ENCODE measurements at regions not wholly inside any gene's neighbourhood (a gene's known extent, or its start where the extent isn't known, plus 50 kb on each side); places are given as distances from the start of the nearest gene placed in this dataset.

DNA sequence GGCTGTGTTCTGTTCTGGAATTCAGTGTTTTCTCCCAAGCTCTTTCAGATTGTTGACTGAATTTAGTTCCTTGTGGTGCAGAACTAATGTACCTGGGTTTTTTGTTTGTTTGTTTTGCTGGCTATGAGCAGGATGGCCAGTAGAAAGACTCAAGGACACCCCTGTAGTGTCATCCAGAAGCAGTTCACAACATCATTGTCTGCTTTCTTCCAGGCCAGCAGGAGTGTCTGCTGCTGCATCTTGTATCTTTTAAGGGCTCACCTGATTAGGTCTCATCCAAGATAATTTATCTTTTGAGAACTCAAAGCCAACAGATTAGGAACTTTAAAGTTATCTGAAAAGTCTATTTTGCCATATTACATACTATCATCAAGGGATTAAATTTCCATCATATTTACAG lies 318.5 kb upstream of the MC4R start:
- DNase-seq (ENCODE audit: low read depth): no peak
- Histone ChIP-seq H3K27me3 (replicated peaks; ENCODE audit: control insufficient read depth, insufficient read depth, low read length) (no peaks in the 10 kb centered on the region), H3K4me3 (ENCODE audit: low read length) (no peak overlapping the region), H3K9ac (ENCODE audit: low read length) (no peak overlapping the region), H3K9me3 (ENCODE audit: control insufficient read depth, low read length) (no peaks in the 10 kb centered on the region), H3K4me1 (ENCODE audit: control insufficient read depth, insufficient read depth, low read length) (no peaks in the 10 kb centered on the region), H3K36me3 (ENCODE audit: control insufficient read depth, insufficient read depth, low read length, severe bottlenecking) (no peaks in the 10 kb centered on the region)

DNA sequence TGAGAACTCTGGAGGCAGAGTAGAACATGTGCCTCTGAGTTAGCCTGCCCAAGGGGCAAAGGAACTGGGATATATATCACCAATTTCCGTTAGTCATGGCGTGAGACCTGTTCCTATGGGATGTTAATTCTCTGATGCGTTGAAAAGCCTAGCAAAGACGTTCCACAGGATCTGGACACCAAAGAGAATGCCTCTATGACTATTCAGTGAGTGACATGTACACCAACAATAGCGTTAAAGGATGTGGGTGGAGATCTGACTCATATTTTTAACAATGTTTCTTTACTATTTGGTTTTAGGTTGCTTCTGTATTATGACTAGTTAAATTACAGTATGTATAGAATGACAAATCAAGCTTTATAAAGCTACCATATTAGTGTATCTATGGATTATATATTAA lies 320.9 kb upstream of the MC4R start:
- Histone ChIP-seq H3K4me1 (ENCODE audit: control insufficient read depth, insufficient read depth, low read length) (no peaks in the 10 kb centered on the region), H3K9ac (ENCODE audit: low read length) (no peak overlapping the region), H3K9me3 (ENCODE audit: control insufficient read depth, low read length) (no peaks in the 10 kb centered on the region), H3K27me3 (replicated peaks; ENCODE audit: control insufficient read depth, insufficient read depth, low read length) (no peaks in the 10 kb centered on the region), H3K36me3 (ENCODE audit: control insufficient read depth, insufficient read depth, low read length, severe bottlenecking) (no peaks in the 10 kb centered on the region), H3K4me3 (ENCODE audit: low read length) (no peak overlapping the region)
- no peak for DNase-seq (ENCODE audit: low read depth)

DNA sequence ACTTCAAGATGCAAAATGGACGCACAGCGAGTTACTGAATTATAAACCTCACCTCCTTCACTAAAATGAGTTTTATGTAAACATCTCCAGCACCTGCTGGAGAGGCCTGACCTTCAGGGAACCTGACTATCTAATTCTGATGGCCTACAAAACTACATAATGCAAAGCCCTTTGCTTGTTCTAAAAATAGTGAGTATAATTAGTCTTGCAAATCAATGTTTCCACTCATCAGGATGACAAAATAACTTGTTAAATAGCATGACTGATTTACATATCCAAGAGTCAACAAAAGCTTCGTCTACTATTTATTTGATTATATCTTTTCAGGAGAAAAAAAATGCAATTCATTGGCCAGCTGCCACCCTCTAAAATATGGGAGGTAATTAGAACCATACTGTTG lies 326.3 kb upstream of the MC4R start:
- Histone ChIP-seq H3K9ac (ENCODE audit: low read length) (no peak overlapping the region), H3K9me3 (ENCODE audit: control insufficient read depth, low read length) (no peaks in the 10 kb centered on the region), H3K4me1 (ENCODE audit: control insufficient read depth, insufficient read depth, low read length) (no peaks in the 10 kb centered on the region), H3K4me3 (ENCODE audit: low read length) (no peak overlapping the region), H3K27me3 (replicated peaks; ENCODE audit: control insufficient read depth, insufficient read depth, low read length) (no peaks in the 10 kb centered on the region), H3K36me3 (ENCODE audit: control insufficient read depth, insufficient read depth, low read length, severe bottlenecking) (no peaks in the 10 kb centered on the region)
- peak; percentile 5 for DNase-seq (ENCODE audit: low read depth)

DNA sequence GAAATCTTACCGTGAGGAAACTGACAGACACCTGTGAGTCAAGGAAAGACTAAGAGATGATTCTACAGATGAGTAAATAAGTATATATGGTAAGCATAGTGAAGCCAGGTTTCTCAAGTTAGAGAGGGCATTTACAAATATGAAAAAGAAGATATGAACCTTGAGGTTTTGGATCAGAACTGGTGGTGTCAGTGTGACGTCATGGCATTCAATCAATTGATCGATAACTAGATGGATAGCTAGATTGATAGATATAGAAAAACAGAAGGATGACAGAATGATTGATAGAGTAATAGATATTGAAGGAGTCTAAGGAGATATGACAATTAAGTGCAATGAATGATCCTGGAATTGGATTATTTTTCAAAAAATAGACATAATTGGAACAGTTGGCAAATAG lies 350.2 kb upstream of the MC4R start:
- no peaks in the 10 kb centered on the region for H3K27me3 ChIP-seq (replicated peaks; ENCODE audit: control insufficient read depth, insufficient read depth, low read length)
- H3K4me1 ChIP-seq (ENCODE audit: control insufficient read depth, insufficient read depth, low read length): no peaks in the 10 kb centered on the region
- no peak overlapping the region for H3K4me3 ChIP-seq (ENCODE audit: low read length)
- no peak for DNase-seq (ENCODE audit: low read depth)
- peaks cover 5% of the 10 kb centered on the region for H3K9me3 ChIP-seq (ENCODE audit: control insufficient read depth, low read length)
- no peaks in the 10 kb centered on the region for H3K36me3 ChIP-seq (ENCODE audit: control insufficient read depth, insufficient read depth, low read length, severe bottlenecking)
- H3K9ac ChIP-seq (ENCODE audit: low read length): no peak overlapping the region

DNA sequence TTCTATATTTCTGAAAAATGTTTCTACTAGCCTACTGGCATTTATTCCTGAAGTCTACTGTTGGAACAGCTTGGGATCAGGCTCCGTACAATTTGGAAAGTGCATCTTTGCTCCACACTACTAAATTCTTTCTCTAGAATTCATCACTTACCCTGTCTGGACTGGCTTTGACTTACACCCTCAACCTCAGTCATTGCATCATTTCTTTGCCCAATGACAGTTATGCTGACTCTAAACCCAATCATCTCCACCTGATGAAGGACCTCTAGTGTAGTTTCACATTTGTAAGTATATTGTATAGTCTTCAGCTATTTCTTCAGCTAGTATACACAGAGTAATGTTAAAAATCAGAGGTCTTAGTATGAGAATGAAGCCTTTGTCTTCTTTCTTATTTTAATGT lies 359.6 kb upstream of the MC4R start:
- Histone ChIP-seq H3K4me3 (ENCODE audit: low read length) (no peak overlapping the region), H3K4me1 (ENCODE audit: control insufficient read depth, insufficient read depth, low read length) (no peaks in the 10 kb centered on the region), H3K27me3 (replicated peaks; ENCODE audit: control insufficient read depth, insufficient read depth, low read length) (no peaks in the 10 kb centered on the region), H3K36me3 (ENCODE audit: control insufficient read depth, insufficient read depth, low read length, severe bottlenecking) (no peaks in the 10 kb centered on the region), H3K9ac (ENCODE audit: low read length) (no peak overlapping the region), H3K9me3 (ENCODE audit: control insufficient read depth, low read length) (peaks cover 9% of the 10 kb centered on the region)
- no peak for DNase-seq (ENCODE audit: low read depth)

DNA sequence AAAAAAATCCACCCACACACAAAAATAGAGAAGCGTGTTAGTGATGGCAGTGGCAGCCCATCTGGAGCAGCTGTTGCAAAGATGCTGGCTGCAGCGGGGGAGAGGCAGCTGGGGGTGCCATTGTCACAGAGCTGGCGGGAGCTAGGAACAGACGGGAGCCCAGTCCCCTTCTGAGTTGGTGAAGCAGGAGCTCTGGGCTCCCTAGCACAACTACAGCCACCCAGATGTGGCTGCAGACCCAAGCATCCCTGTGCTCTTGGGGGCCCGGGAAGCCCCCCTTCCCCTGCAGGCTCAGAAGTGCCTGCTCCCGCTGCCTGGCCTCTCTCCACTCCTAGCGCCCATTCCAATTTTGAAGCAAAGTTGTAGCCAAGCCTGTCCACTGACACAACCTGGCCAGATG lies 366.6 kb upstream of the MC4R start:
- Histone ChIP-seq H3K36me3 (ENCODE audit: control insufficient read depth, insufficient read depth, low read length, severe bottlenecking) (no peaks in the 10 kb centered on the region), H3K4me3 (ENCODE audit: low read length) (no peak overlapping the region), H3K4me1 (ENCODE audit: control insufficient read depth, insufficient read depth, low read length) (no peaks in the 10 kb centered on the region), H3K9me3 (ENCODE audit: control insufficient read depth, low read length) (no peaks in the 10 kb centered on the region), H3K27me3 (replicated peaks; ENCODE audit: control insufficient read depth, insufficient read depth, low read length) (peaks cover 2% of the 10 kb centered on the region), H3K9ac (ENCODE audit: low read length) (no peak overlapping the region)
- no peak for DNase-seq (ENCODE audit: low read depth)

DNA sequence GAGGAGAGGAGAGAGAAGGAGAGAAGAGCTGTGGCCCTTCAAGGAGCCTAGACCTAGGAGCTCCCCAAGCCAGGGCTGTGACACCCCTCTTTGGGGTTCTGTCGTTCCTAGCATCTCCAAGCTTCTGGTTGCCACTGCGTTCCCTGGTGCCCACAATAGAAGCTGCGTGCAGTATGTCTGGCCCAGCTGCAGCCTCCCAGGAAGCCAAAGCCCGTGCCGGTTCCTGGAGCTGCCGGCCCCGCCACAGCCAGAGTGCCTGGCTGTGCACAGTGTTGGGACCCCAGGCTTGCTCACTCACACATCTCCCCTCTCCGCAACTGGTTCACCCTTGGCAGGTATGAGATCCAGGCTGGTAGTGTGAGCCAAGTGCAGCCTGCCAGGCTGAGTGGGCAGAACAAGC lies 367.7 kb upstream of the MC4R start:
- Histone ChIP-seq H3K9ac (ENCODE audit: low read length) (no peak overlapping the region), H3K4me1 (ENCODE audit: control insufficient read depth, insufficient read depth, low read length) (no peaks in the 10 kb centered on the region), H3K36me3 (ENCODE audit: control insufficient read depth, insufficient read depth, low read length, severe bottlenecking) (no peaks in the 10 kb centered on the region), H3K4me3 (ENCODE audit: low read length) (no peak overlapping the region), H3K27me3 (replicated peaks; ENCODE audit: control insufficient read depth, insufficient read depth, low read length) (peaks cover 2% of the 10 kb centered on the region), H3K9me3 (ENCODE audit: control insufficient read depth, low read length) (no peaks in the 10 kb centered on the region)
- DNase-seq (ENCODE audit: low read depth): no peak

DNA sequence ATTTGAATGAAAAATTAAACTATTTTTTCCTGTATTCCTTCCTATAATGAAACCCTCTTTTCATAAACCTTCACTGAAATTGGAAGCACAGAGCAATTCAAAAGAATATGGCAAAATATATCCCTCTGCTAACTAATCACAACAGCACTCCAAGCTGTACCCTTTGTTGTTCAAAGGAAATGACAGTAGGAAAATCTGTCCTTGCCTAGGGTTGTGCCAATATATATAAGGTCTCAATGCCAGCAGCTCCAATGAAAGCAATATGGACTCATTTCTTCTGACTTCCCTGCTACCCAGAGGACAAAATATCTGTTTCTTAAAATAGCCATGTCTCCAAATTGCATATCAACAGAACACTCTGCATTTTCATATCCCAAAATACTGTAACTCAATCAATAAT lies 373.9 kb upstream of the MC4R start:
- H3K4me3 ChIP-seq (ENCODE audit: low read length): no peak overlapping the region
- no peak overlapping the region for H3K9ac ChIP-seq (ENCODE audit: low read length)
- DNase-seq (ENCODE audit: low read depth): no peak
- no peaks in the 10 kb centered on the region for H3K36me3 ChIP-seq (ENCODE audit: control insufficient read depth, insufficient read depth, low read length, severe bottlenecking)
- no peaks in the 10 kb centered on the region for H3K27me3 ChIP-seq (replicated peaks; ENCODE audit: control insufficient read depth, insufficient read depth, low read length)
- H3K9me3 ChIP-seq (ENCODE audit: control insufficient read depth, low read length): no peaks in the 10 kb centered on the region
- no peaks in the 10 kb centered on the region for H3K4me1 ChIP-seq (ENCODE audit: control insufficient read depth, insufficient read depth, low read length)

DNA sequence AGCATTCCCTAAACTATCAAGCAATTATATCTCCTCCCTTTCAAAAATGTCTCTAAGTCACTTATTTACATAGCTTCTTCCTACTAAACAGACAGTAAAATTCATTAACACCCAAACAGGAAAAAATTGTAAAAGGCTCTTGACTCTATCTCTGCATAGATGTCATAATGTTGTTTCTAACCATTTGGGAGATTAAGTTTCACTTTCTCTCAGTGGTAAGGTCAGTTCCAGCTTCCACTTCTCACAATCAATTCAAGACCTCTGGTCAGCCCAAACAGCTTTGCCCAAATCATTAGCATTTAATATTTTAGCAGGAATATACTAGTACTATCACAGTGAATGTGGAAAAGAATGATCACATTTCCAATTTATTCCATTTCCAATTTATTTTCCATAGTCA lies 374.3 kb upstream of the MC4R start:
- Histone ChIP-seq H3K36me3 (ENCODE audit: control insufficient read depth, insufficient read depth, low read length, severe bottlenecking) (no peaks in the 10 kb centered on the region), H3K9me3 (ENCODE audit: control insufficient read depth, low read length) (no peaks in the 10 kb centered on the region), H3K4me3 (ENCODE audit: low read length) (no peak overlapping the region), H3K9ac (ENCODE audit: low read length) (no peak overlapping the region), H3K27me3 (replicated peaks; ENCODE audit: control insufficient read depth, insufficient read depth, low read length) (no peaks in the 10 kb centered on the region), H3K4me1 (ENCODE audit: control insufficient read depth, insufficient read depth, low read length) (no peaks in the 10 kb centered on the region)
- no peak for DNase-seq (ENCODE audit: low read depth)

DNA sequence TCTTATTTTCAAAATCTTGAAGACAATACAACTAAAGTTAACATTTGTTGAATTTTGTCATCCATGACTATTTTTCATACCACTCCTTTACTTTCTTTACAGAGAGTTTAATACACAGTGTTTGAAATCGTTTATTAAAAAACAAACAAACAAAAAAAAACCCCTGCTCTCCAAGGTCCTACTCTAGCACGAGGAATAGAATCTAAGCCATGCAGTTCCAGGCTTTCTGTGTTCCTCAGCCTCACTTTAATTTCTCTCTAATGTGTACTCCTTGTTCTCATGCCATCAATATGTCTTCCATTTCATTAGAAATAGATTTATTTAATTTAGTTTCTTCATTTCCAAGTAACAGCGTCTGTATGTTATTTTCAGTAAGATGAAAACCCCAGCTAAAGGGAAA lies 381.2 kb upstream of the MC4R start:
- H3K9me3 ChIP-seq (ENCODE audit: control insufficient read depth, low read length): no peaks in the 10 kb centered on the region
- no peak overlapping the region for H3K9ac ChIP-seq (ENCODE audit: low read length)
- DNase-seq (ENCODE audit: low read depth): no peak
- H3K36me3 ChIP-seq (ENCODE audit: control insufficient read depth, insufficient read depth, low read length, severe bottlenecking): no peaks in the 10 kb centered on the region
- H3K4me1 ChIP-seq (ENCODE audit: control insufficient read depth, insufficient read depth, low read length): no peaks in the 10 kb centered on the region
- H3K4me3 ChIP-seq (ENCODE audit: low read length): no peak overlapping the region
- no peaks in the 10 kb centered on the region for H3K27me3 ChIP-seq (replicated peaks; ENCODE audit: control insufficient read depth, insufficient read depth, low read length)

DNA sequence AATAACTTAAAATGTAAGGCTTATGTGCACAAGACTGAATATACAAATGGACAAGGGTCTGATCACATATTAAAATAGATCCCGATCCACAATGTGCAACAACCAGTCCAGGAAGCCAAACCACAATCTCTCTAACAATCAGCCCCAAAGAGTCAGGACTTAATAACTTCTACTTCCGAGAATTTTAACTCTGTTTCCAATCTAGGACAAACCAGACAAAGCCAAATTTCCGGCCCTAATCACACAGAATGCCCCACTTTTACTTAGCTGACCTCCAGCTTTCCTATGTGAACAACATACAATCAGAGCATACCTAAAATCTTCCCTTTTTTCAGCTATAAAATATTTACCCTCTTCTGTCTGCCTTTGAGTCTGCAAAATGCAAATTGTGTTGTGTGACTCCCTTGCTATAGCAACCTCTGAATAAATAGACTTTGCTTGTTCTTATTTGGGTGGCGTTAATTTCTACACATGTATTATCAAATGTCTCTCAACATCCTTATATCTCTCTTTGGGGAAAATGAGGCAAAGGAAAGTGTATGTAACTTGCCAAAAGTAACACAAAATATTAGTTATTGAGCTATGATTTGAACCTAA lies 381.9 kb upstream of the MC4R start:
- Histone ChIP-seq H3K36me3 (ENCODE audit: control insufficient read depth, insufficient read depth, low read length, severe bottlenecking) (no peaks in the 10 kb centered on the region), H3K4me3 (ENCODE audit: low read length) (no peak overlapping the region), H3K9ac (ENCODE audit: low read length) (no peak overlapping the region), H3K27me3 (replicated peaks; ENCODE audit: control insufficient read depth, insufficient read depth, low read length) (no peaks in the 10 kb centered on the region), H3K4me1 (ENCODE audit: control insufficient read depth, insufficient read depth, low read length) (no peaks in the 10 kb centered on the region), H3K9me3 (ENCODE audit: control insufficient read depth, low read length) (no peaks in the 10 kb centered on the region)
- no peak for DNase-seq (ENCODE audit: low read depth)

DNA sequence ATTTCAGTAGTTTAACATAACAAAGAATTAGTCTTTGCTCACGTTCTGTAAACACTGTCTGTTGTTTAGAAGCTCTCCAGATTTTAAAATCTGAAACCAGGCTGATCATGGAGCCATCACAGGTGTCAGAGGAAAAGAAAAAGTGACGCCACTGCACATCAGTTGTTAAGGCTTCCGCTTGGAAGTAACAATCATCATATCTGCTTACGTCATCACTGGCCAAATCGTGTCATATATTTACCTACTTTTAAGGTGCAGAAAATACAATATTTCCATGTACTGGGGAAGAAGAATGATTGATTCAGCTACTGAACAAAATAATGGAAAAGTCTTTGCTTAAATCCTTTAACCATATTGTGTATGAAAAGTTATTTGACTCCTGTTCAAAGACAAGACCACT lies 382.6 kb upstream of the MC4R start:
- Histone ChIP-seq H3K9ac (ENCODE audit: low read length) (no peak overlapping the region), H3K36me3 (ENCODE audit: control insufficient read depth, insufficient read depth, low read length, severe bottlenecking) (no peaks in the 10 kb centered on the region), H3K9me3 (ENCODE audit: control insufficient read depth, low read length) (no peaks in the 10 kb centered on the region), H3K27me3 (replicated peaks; ENCODE audit: control insufficient read depth, insufficient read depth, low read length) (no peaks in the 10 kb centered on the region), H3K4me1 (ENCODE audit: control insufficient read depth, insufficient read depth, low read length) (no peaks in the 10 kb centered on the region), H3K4me3 (ENCODE audit: low read length) (no peak overlapping the region)
- DNase-seq (ENCODE audit: low read depth): no peak

Data from adipocyte (in vitro differentiated cells).